GM19395 (cell line): ENCODE measurements at regions not wholly inside any gene's neighbourhood (a gene's known extent, or its start where the extent isn't known, plus 50 kb on each side); places are given as distances from the start of the nearest gene placed in this dataset.
"Not testable (repeated sequence)": the region's sequence is repeated elsewhere in the genome, so short reads cannot be mapped to it uniquely, and the experiment has no call there.

ENCODE experiments used
- ATAC-seq: cut with Tn5 transposase; IDR thresholded peaks from one replicate; pipeline ENCODE4 v1.9.1; 2021; ENCODE audit warnings: mild to moderate bottlenecking, moderate library complexity; ENCODE audit not compliant: unreplicated experiment

GRCh38 chr16:17031484-17032268 is 439.1 kb downstream of the XYLT1 start:
- no peak for ATAC-seq

DNA sequence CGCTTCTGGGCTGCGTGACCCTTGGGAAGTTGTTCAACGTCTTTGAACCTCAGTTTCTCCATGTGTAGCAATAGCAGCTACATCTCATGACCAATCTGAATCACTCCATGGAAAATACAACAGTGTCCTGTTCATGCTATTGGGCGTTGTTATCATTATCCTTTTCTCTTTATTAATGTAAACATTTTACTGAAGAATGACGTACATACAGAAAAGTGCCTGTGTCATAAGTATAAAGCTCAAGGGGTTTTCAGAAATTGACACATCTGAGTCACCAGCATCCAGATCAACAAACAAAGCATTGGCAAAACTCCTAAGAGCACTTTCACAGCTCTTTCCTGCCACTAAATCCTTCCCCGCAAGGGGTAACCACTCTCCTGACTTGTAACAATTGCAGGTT is 438.4 kb downstream of the XYLT1 start:
- no peak for ATAC-seq

- ATAC-seq: no peak
Measured at GRCh38 chr16:17034477-17035252, 436.1 kb downstream of the XYLT1 start.

DNA sequence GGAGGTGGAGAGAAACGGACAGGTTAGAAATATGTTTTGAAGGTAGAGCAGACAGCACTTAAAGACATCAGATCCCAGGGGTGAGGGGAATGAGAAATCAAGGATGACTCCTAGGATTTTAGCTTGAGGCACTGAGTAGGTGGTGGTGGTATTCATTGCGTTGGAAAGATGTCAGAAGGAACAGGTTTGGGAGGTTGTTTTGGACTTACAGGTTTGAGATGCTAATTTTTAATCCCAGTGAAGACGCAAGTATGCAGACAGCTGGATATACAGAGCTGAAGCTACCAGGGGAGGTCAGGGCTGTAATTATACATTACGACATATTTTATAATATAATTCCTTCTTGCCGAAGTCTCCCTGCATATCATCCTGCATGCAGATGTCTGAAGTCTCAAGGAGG is 433.3 kb downstream of the XYLT1 start:
- no peak for ATAC-seq

GRCh38 chr16:17038415-17038814 is 432.3 kb downstream of the XYLT1 start:
- ATAC-seq: no peak

- ATAC-seq: not testable (repeated sequence)
Measured at GRCh38 chr16:17049109-17049508, 421.7 kb downstream of the XYLT1 start.

GRCh38 chr16:17050468-17050867 is 420.3 kb downstream of the XYLT1 start:
- ATAC-seq: no peak
